OCI-LY3 (cell line): ENCODE measurements at regions not wholly inside any gene's neighbourhood (a gene's known extent, or its start where the extent isn't known, plus 50 kb on each side); places are given as distances from the start of the nearest gene placed in this dataset.

Experiments used
- EZH2phosphoT487 ChIP-seq: fragments of 200-600 bp; shearing (Covaris generic); IDR thresholded peaks from 2 replicates; pipeline ENCODE4 v1.6.1; 2018; ENCODE audit warnings: antibody characterized with exemption, mixed run types, low read depth
- TF ChIP-seq, protein P1 (sequence below): fragments of 200-600, 300-600 bp; sonication (generic); IDR thresholded peaks from 2 replicates; pipeline ENCODE4 v1.5.1; 2014; ENCODE audit warnings: antibody characterized with exemption, low read length, low read depth

- TF ChIP-seq, protein P1, sequence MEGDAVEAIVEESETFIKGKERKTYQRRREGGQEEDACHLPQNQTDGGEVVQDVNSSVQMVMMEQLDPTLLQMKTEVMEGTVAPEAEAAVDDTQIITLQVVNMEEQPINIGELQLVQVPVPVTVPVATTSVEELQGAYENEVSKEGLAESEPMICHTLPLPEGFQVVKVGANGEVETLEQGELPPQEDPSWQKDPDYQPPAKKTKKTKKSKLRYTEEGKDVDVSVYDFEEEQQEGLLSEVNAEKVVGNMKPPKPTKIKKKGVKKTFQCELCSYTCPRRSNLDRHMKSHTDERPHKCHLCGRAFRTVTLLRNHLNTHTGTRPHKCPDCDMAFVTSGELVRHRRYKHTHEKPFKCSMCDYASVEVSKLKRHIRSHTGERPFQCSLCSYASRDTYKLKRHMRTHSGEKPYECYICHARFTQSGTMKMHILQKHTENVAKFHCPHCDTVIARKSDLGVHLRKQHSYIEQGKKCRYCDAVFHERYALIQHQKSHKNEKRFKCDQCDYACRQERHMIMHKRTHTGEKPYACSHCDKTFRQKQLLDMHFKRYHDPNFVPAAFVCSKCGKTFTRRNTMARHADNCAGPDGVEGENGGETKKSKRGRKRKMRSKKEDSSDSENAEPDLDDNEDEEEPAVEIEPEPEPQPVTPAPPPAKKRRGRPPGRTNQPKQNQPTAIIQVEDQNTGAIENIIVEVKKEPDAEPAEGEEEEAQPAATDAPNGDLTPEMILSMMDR = no peak
- no peak for TF ChIP-seq EZH2phosphoT487
Observed at GRCh38 chr5:174281089-174281760, 235.7 kb downstream of the NSG2 start.
